H9 (cell line): ENCODE measurements at regions not wholly inside any gene's neighbourhood (a gene's known extent, or its start where the extent isn't known, plus 50 kb on each side); places are given as distances from the start of the nearest gene placed in this dataset.

Experiments
- DNase-seq: peaks from one replicate; pipeline ENCODE4 v3.0.0-alpha.2; 2017
- H2AFZ ChIP-seq: one replicate; pipeline ENCODE4 v1.6.1; 2013; ENCODE audit warnings: mild to moderate bottlenecking, low read length, control low read depth, moderate library complexity
- H2AK5ac ChIP-seq: 2 replicates; pipeline ENCODE4 v1.6.1; 2013; ENCODE audit warnings: low read length, control low read depth, mixed read lengths; ENCODE audit not compliant: insufficient read length
- H2BK120ac ChIP-seq: one replicate; pipeline ENCODE4 v1.6.1; 2013; ENCODE audit warnings: low read depth, mild to moderate bottlenecking, low read length, control low read depth, inconsistent platforms; ENCODE audit not compliant: poor library complexity, severe bottlenecking
- H2BK12ac ChIP-seq: 2 replicates; pipeline ENCODE4 v1.6.1; 2013; ENCODE audit warnings: low read length, control low read depth, mixed read lengths, low read depth; ENCODE audit not compliant: insufficient read length
- H2BK15ac ChIP-seq: 2 replicates; pipeline ENCODE4 v1.6.1; 2013; ENCODE audit warnings: low read depth, low read length, control low read depth
- H2BK20ac ChIP-seq: one replicate; pipeline ENCODE4 v1.6.1; 2013; ENCODE audit warnings: low read depth, mild to moderate bottlenecking, low read length, control low read depth, inconsistent platforms; ENCODE audit not compliant: poor library complexity, severe bottlenecking
- H2BK5ac ChIP-seq: 2 replicates; pipeline ENCODE4 v1.6.1; 2013; ENCODE audit warnings: low read length, control low read depth, mixed read lengths; ENCODE audit not compliant: insufficient read length
- H3K14ac ChIP-seq: 2 replicates; pipeline ENCODE4 v1.6.1; 2013; ENCODE audit warnings: low read length, control low read depth; ENCODE audit not compliant: insufficient read depth
- H3K18ac ChIP-seq: 2 replicates; pipeline ENCODE4 v1.6.1; 2013; ENCODE audit warnings: low read depth, mild to moderate bottlenecking, mixed read lengths, low read length, control low read depth; ENCODE audit not compliant: insufficient read length
- H3K23ac ChIP-seq: 2 replicates; pipeline ENCODE4 v1.6.1; 2013; ENCODE audit warnings: low read length, control low read depth, mixed read lengths, low read depth; ENCODE audit not compliant: insufficient read length
- H3K23me2 ChIP-seq: 2 replicates; pipeline ENCODE4 v1.6.1; 2013; ENCODE audit warnings: low read depth, mild to moderate bottlenecking, mixed read lengths, low read length, control low read depth; ENCODE audit not compliant: insufficient read length, poor library complexity, severe bottlenecking
- H3K27ac ChIP-seq: 2 replicates; pipeline ENCODE4 v1.5.1; 2013; ENCODE audit warnings: low read length, control low read depth, mixed read lengths, low read depth; ENCODE audit not compliant: insufficient read length
- H3K27me3 ChIP-seq: 2 replicates; pipeline ENCODE4 v1.6.1; 2013; ENCODE audit warnings: low read length, control low read depth, inconsistent platforms; ENCODE audit not compliant: insufficient read depth
- H3K4ac ChIP-seq: 2 replicates; pipeline ENCODE4 v1.6.1; 2013; ENCODE audit warnings: low read depth, mild to moderate bottlenecking, control low read depth, inconsistent platforms, low read length, moderate library complexity
- H3K4me1 ChIP-seq: 2 replicates; pipeline ENCODE4 v1.6.1; 2013; ENCODE audit warnings: low read length, control low read depth, inconsistent platforms; ENCODE audit not compliant: insufficient read depth
- H3K4me2 ChIP-seq: 2 replicates; pipeline ENCODE4 v1.6.1; 2013; ENCODE audit warnings: low read length, control low read depth, mixed read lengths; ENCODE audit not compliant: insufficient read length, insufficient read depth
- H3K56ac ChIP-seq: 2 replicates; pipeline ENCODE4 v1.6.1; 2013; ENCODE audit warnings: low read depth, mild to moderate bottlenecking, mixed read lengths, low read length, control low read depth; ENCODE audit not compliant: insufficient read length
- H3K79me1 ChIP-seq: 2 replicates; pipeline ENCODE4 v1.6.1; 2013; ENCODE audit warnings: low read depth, mild to moderate bottlenecking, moderate library complexity, low read length, control low read depth, inconsistent platforms; ENCODE audit not compliant: insufficient read depth, poor library complexity, severe bottlenecking
- H3K79me2 ChIP-seq: 2 replicates; pipeline ENCODE4 v1.6.1; 2013; ENCODE audit warnings: low read length, control low read depth, inconsistent platforms; ENCODE audit not compliant: insufficient read depth
- H3K9ac ChIP-seq: 2 replicates; pipeline ENCODE4 v1.6.1; 2013; ENCODE audit warnings: low read length, control low read depth, mixed read lengths; ENCODE audit not compliant: insufficient read length; ENCODE audit errors: extremely low read depth
- H3K9me3 ChIP-seq: one replicate; pipeline ENCODE4 v1.6.1; 2013; ENCODE audit warnings: low read depth, low read length, inconsistent platforms; ENCODE audit not compliant: control insufficient read depth
- H3T11ph ChIP-seq: one replicate; pipeline ENCODE4 v1.6.1; 2013; ENCODE audit warnings: mild to moderate bottlenecking, low read length, control low read depth, inconsistent platforms
- H4K20me1 ChIP-seq: one replicate; pipeline ENCODE4 v1.6.1; 2013; ENCODE audit not compliant: control insufficient read depth, insufficient read length, insufficient read depth
- H4K5ac ChIP-seq: 2 replicates; pipeline ENCODE4 v1.6.1; 2013; ENCODE audit warnings: low read depth, mild to moderate bottlenecking, mixed read lengths, low read length, control low read depth; ENCODE audit not compliant: insufficient read length
- H4K8ac ChIP-seq: replicated peaks from 2 replicates; pipeline ENCODE4 v1.6.1; 2013; ENCODE audit warnings: low read length, control low read depth, mixed read lengths, low read depth; ENCODE audit not compliant: insufficient read length
- H4K91ac ChIP-seq: 2 replicates; pipeline ENCODE4 v1.6.1; 2013; ENCODE audit warnings: low read depth, mild to moderate bottlenecking, moderate library complexity, mixed read lengths, low read length, control low read depth; ENCODE audit not compliant: insufficient read length
- H3K27ac Mint-ChIP-seq, 3 experiments: 2 replicates in 2 of 3; 3 replicates in 1 of 3; pipeline ENCODE4 v1.8.0; 2020 to 2021; ENCODE audit warnings: mixed read lengths in 3 of 3, mild to moderate bottlenecking in 1 of 3, moderate library complexity in 1 of 3
- H3K27me3 Mint-ChIP-seq: 2 replicates; pipeline ENCODE4 v1.8.0; 2021; ENCODE audit warnings: low read depth, mild to moderate bottlenecking, moderate library complexity, mixed read lengths
- H3K36me3 Mint-ChIP-seq, 3 experiments: 2 replicates in 2 of 3; 3 replicates in 1 of 3; pipeline ENCODE4 v1.8.0; 2020 to 2021; ENCODE audit warnings: low read depth in 3 of 3, mixed read lengths in 3 of 3; ENCODE audit not compliant: insufficient read depth in 1 of 3
- H3K4me1 Mint-ChIP-seq, 2 experiments: 2 replicates each; pipeline ENCODE4 v1.8.0; 2020; ENCODE audit warnings: mixed read lengths in 2 of 2
- H3K4me3 Mint-ChIP-seq, 2 experiments: 2 replicates in 1 of 2; 3 replicates in 1 of 2; pipeline ENCODE4 v1.8.0; 2020 to 2021; ENCODE audit warnings: mild to moderate bottlenecking in 2 of 2, mixed read lengths in 2 of 2, moderate library complexity in 1 of 2
- H3K9me3 Mint-ChIP-seq, 2 experiments: 2 replicates in 1 of 2; 3 replicates in 1 of 2; pipeline ENCODE4 v1.8.0; 2020; ENCODE audit warnings: mild to moderate bottlenecking in 2 of 2, mixed read lengths in 2 of 2, moderate library complexity in 1 of 2
- CTCF ChIP-seq: fragments of 200-600 bp; sonication (generic); conservative IDR thresholded peaks from 3 replicates; pipeline ENCODE4 v1.8.0; 2021; ENCODE audit warnings: antibody characterized with exemption, mild to moderate bottlenecking
- WGBS: extraction: QIAGEN DNeasy Blood & Tissue Kit; methylation state at CpG from one replicate; pipeline ENCODE4 v1.1.7; 2013; ENCODE audit warnings: missing lambda C conversion rate, low lambda C conversion rate, mixed read lengths; ENCODE audit not compliant: insufficient read length; ENCODE audit errors: extremely low coverage; 5-methylcytosine and 5-hydroxymethylcytosine counted together

- no peak overlapping the region for H3K18ac ChIP-seq
- no peak overlapping the region for H2BK12ac ChIP-seq
- no peak overlapping the region for H2BK15ac ChIP-seq
- H4K20me1 ChIP-seq: no peaks in the 10 kb centered on the region
- H2BK20ac ChIP-seq: no peak overlapping the region
- TF ChIP-seq CTCF: no peak
- no peak overlapping the region for H2AK5ac ChIP-seq
- no peaks in the 10 kb centered on the region for H3K4me1 ChIP-seq
- Mint-ChIP-seq H3K4me3 (no peak overlapping the region), H3K36me3 (no peaks in the 10 kb centered on the region), H3K27me3 (no peaks in the 10 kb centered on the region), H3K27ac (no peak overlapping the region; a peak in 1 of 7 replicates), H3K9me3 (no peaks in the 10 kb centered on the region), H3K4me1 (no peaks in the 10 kb centered on the region)
- no peak overlapping the region for H2AFZ ChIP-seq
- no peak overlapping the region for H4K91ac ChIP-seq
- no peaks in the 10 kb centered on the region for H3K23me2 ChIP-seq
- H4K5ac ChIP-seq: no peak overlapping the region
- no peak overlapping the region for H3K23ac ChIP-seq
- no CpG with 5 or more reads among the region's 5 CpGs for WGBS
- no peaks in the 10 kb centered on the region for H3K27me3 ChIP-seq
- no peak overlapping the region for H3K27ac ChIP-seq
- H3K14ac ChIP-seq: no peak overlapping the region
- H2BK5ac ChIP-seq: no peak overlapping the region
- H3K9me3 ChIP-seq: no peaks in the 10 kb centered on the region
- H3K4ac ChIP-seq: no peak overlapping the region
- no peak overlapping the region for H2BK120ac ChIP-seq
- no peak for DNase-seq
- no peak overlapping the region for H3K9ac ChIP-seq
- H3K79me1 ChIP-seq: no peaks in the 10 kb centered on the region
- no peak overlapping the region for H4K8ac ChIP-seq
- no peaks in the 10 kb centered on the region for H3K79me2 ChIP-seq
- no peak overlapping the region for H3K4me2 ChIP-seq
- H3K56ac ChIP-seq: no peak overlapping the region
- H3T11ph ChIP-seq: no peak overlapping the region
Observed at GRCh38 chr12:58575256-58575655, 345.0 kb downstream of the LRIG3 start.
